GM12891 (cell line): ENCODE measurements at regions not wholly inside any gene's neighbourhood (a gene's known extent, or its start where the extent isn't known, plus 50 kb on each side); places are given as distances from the start of the nearest gene placed in this dataset.

ENCODE experiments used
- DNase-seq: peaks from one replicate; pipeline ENCODE4 v3.0.0; 2011; ENCODE audit warnings: low spot score; ENCODE audit not compliant: insufficient read length
- FAIRE-seq: peaks from 2 replicates; lab custom pipeline; 2011; peaks lifted over from hg19 to GRCh38; lab: Jason Lieb, UNC
- PAX5 ChIP-seq: IDR thresholded peaks from 2 replicates; pipeline ENCODE4 v1.6.1; 2011; ENCODE audit warnings: low read length, moderate library complexity, mild to moderate bottlenecking; ENCODE audit not compliant: insufficient read depth, severe bottlenecking
- POLR2A ChIP-seq: IDR thresholded peaks from 2 replicates; pipeline ENCODE4 v1.6.1; 2011; ENCODE audit warnings: low read depth, low read length, control low read depth
- POLR2AphosphoS5 ChIP-seq: IDR thresholded peaks from 2 replicates; pipeline ENCODE4 v1.6.1; 2011; ENCODE audit warnings: low read depth, low read length, control low read depth
- POU2F2 ChIP-seq: IDR thresholded peaks from 2 replicates; pipeline ENCODE4 v1.6.1; 2011; ENCODE audit warnings: low read depth, mild to moderate bottlenecking, control low read depth, low read length, moderate library complexity
- SPI1 ChIP-seq: IDR thresholded peaks from 2 replicates; pipeline ENCODE4 v1.6.1; 2011; ENCODE audit warnings: low read depth, low read length, control low read depth
- TAF1 ChIP-seq: IDR thresholded peaks from 2 replicates; pipeline ENCODE4 v1.6.1; 2011; ENCODE audit warnings: low read depth, low read length, control low read depth

DNA sequence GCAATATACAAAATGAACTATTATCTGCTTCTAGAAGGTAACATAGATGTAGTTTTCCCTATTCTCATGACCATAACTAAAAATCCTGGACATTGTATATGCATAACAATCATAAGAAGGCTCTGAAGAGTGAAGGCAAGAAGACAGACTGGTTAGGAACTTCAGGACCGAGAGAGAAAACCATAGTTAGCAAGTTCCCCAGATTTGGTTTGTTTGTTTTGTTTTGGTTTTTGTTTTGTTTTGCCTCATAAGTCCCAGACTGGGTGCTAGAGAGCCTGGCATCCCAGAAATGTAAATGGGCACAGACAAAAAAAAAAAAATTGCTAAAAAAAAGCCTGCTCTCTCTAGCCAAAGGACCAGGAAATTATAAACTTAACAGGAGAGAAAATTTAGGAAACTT lies 192.2 kb upstream of the FBXO11 start:
- FAIRE-seq (no peak), DNase-seq (no peak)
- TF ChIP-seq PAX5: no peak
- TF ChIP-seq POU2F2: no peak
- TF ChIP-seq POLR2A: no peak
- TF ChIP-seq TAF1: no peak
- no peak for TF ChIP-seq POLR2AphosphoS5
- TF ChIP-seq SPI1: no peak

DNA sequence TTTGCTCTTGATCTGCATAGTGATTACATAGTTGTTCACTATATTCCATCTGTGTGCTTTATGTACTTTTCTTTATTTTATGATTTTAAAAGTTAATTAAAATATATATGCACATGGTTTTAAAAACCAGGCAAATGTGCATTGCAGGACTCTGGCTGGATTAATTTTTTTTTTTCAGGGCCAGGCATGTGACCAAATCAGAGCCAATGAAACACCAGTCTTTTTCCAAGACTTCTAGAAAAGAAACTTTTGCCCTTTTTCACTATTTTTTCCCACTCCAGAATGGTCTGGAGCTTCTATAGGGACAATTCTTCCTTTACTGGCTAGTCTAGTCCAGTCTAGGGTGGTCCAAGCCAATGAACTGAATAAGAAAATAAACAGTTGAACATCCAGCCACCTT lies 198.1 kb upstream of the FBXO11 start:
- DNase-seq (no peak), FAIRE-seq (no peak)
- TF ChIP-seq PAX5: no peak
- no peak for TF ChIP-seq POLR2A
- no peak for TF ChIP-seq POLR2AphosphoS5
- no peak for TF ChIP-seq SPI1
- no peak for TF ChIP-seq POU2F2
- no peak for TF ChIP-seq TAF1

DNA sequence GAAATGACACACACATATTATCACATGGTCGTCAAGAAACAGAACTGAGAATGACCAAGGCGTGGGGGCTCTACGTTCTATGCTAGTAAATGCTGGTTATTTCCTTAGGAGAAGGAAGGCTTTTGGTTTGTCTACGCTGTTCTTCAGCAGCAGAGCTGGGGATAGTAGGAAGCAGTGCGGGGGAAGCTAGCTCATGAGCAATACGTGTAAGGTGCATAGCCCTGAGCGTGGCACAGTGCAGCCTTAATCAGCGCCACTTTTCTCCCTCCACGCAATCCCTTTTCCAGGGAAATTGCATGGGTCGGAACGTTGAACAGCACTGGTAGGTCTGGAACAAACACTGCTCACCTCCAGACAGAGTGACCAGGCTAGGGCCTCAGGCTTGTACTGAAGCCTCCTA lies 199.6 kb upstream of the FBXO11 start:
- no peak for DNase-seq
- FAIRE-seq: no peak
- TF ChIP-seq POLR2A (no peak), POLR2AphosphoS5 (no peak), SPI1 (peak; percentile 48), TAF1 (no peak), POU2F2 (no peak)

DNA sequence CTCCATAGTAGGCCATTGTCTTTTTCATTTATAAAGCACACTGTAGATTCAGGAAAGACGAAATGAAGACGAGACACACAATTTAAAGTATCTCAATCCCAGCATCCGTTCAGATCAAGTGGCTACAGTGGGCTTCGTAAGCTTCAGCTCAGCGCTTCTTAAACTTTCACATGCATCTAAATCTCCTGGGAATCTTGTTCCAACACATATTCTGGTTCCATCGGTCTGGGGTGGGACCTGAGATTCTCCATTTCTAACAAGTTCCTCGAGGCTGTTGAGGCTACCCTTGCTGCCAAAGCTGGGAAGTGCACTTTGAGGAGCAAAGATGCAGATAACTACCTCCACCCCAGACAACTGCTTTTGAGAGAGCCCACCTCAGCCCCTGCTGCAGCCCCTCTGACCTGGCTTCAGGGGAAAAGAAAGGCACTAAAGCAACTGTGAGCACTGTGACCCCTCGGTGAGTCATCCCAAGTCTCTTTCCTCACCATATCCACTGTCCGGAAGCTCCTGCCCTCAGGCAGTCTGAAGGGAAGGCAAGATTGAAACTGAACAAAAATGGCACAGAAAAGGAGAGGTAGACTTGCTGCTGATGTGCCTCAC lies 201.1 kb upstream of the FBXO11 start:
- TF ChIP-seq SPI1 (no peak), TAF1 (no peak), POLR2A (no peak), POLR2AphosphoS5 (no peak), PAX5 (no peak)
- FAIRE-seq (no peak), DNase-seq (no peak)

DNA sequence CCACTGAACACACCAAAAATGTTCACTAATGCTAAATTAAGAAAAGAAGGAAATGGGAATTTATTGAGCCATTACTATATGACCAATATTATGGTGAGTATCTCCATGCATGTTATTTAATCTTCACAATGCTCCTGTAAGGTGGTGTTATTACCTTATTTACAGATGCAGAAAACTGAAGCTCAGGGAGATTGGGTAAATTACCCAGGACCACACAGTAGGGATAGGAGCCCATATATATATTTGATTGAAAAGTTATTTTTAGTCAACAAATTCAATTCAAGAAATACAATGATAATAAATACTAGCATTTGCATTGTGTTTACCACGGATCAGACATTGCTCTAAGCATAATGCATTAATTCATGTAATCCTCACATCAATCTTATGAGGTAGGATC lies 202.2 kb upstream of the FBXO11 start:
- FAIRE-seq (no peak), DNase-seq (no peak)
- TF ChIP-seq POU2F2: no peak
- no peak for TF ChIP-seq PAX5
- TF ChIP-seq TAF1: no peak
- TF ChIP-seq POLR2AphosphoS5: no peak
- TF ChIP-seq POLR2A: no peak
- TF ChIP-seq SPI1: no peak

DNA sequence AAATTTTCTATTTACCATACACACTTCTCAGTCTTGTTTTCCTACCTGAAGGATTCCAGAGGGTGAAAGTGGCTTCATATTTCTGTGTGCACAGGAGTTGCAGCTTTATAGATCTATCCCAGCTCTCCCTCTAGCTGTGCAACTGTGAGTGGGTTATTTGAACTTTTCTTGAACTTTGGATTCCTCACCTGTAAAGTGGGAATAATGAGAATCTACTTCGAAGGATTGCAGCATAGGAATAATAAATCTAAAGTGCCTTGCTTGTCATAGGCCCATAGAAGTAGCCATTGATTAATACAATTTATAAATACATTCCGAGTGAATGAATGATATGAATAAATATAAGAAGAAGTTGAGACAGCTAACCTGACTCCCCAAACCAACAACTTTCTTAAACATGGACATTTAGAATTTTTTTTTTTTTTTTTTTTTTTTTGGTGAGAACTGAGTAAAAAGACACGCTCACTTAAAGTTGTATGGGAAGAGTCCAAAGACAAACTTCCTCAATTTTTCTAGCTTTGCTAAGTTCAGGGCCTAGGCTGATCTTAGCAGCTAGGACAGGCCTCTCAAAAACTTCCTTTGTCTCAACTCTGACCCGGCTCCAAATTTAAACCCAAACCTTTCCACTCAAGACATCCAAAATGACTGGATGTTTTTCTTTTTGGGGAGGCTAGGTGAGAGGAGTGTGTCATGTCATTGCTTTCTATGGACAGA lies 203.3 kb upstream of the FBXO11 start:
- FAIRE-seq (no peak), DNase-seq (no peak)
- TF ChIP-seq POLR2AphosphoS5 (no peak), POU2F2 (no peak), SPI1 (no peak), TAF1 (no peak), POLR2A (no peak), PAX5 (no peak)

DNA sequence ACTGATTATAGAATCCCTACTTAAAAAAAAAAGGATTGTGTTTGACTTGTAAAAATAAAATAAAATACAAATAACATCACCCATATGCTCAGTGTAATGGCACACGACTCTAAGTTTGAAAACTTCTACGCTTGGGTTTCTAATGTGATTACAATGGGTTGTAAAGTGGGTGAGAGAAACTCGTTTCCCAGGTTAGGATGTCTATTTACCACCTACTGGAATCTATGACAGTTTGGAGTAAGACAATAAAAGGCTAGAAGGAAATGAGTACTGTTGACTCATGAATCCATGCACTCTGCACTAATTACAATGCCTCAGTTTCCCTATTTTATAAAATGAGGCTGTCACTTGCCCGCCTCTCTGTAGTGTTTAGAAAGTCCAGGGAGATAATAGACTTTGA lies 204.0 kb upstream of the FOXN2 start:
- FAIRE-seq (no peak), DNase-seq (no peak)
- TF ChIP-seq TAF1 (no peak), SPI1 (no peak), POLR2A (no peak), POU2F2 (no peak), PAX5 (no peak), POLR2AphosphoS5 (no peak)

DNA sequence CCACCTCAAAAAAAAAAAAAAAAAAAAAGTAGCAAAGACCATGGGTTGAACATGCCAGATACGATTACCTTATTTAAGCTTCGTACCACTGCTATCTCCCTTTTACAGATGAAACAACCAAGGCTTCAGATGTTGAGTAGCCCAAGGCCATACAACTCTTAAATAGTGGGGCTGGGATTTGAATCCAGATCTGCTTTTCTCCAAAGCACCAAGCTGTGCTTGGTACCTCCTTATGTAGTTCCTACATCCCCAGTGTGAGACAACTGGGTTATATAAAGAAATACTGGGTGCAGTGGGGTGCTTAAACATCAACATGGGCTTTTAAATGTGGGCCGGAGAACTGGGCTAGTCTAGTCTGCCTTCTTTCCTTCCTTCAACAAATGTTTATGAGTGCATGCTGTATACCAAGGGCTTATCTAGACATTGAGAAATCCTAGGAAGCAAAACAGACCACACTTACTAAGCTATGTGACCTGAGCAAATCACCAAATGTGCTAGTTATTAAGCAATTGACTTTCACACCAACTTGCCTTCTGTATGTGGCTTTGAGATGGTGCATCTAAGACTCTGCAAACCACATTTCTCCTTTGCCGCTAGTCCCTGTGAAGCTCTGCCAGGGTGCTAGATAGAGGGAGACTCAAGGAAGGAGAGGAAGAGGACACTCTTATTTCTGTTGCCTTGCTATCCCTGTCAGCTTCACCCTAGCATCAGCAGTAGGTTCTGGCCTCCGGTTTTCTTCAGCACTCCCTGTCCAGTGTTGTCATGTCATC lies 201.4 kb upstream of the FOXN2 start:
- TF ChIP-seq POLR2AphosphoS5 (no peak), POU2F2 (no peak), PAX5 (no peak), TAF1 (no peak), POLR2A (no peak), SPI1 (no peak)

DNA sequence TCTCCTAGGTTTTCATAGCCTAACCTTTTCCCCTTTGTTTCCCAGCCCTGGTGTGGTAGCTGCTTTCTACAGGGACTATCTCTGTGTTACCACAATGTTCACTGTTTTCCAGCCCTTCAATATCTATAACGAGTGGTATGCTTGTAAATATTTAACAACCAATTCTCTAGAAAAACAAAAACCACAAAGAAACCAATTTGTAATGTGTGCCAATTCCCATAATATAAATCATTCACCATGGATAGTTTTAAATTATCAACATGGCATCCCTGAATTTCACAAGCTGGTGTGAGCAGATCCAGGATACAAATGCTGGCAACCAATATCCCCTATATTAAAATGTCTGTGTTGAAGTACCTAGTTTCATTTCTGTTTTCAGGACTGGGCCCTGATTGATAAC lies 200.7 kb upstream of the FOXN2 start:
- TF ChIP-seq SPI1: peak; percentile 45; the same call in 1 of the 2 replicates
- no peak for TF ChIP-seq TAF1
- DNase-seq (no peak), FAIRE-seq (no peak)

More for the DNA sequence above, 201.4 kb upstream of the FOXN2 start:
- DNase-seq (no peak), FAIRE-seq (no peak)
